GM23338 (cell line): ENCODE measurements at regions not wholly inside any gene's neighbourhood (a gene's known extent, or its start where the extent isn't known, plus 50 kb on each side); places are given as distances from the start of the nearest gene placed in this dataset.

Source experiments
- ATAC-seq: fragments of 200-7000 bp; cut with Tn5 transposase; 3 replicates; pipeline ENCODE4 v1.9.1; 2020
- DNase-seq: peaks from one replicate; pipeline ENCODE4 v3.0.0-alpha.2; 2015; ENCODE audit warnings: low spot score
- H2AFZ ChIP-seq: fragments of 200-600 bp; sonication (generic); 2 replicates; pipeline ENCODE4 v1.8.0; 2016; ENCODE audit warnings: antibody characterized with exemption, mild to moderate bottlenecking, moderate library complexity
- H3F3A ChIP-seq: fragments of 200-600 bp; sonication (generic); replicated peaks from 2 replicates; pipeline ENCODE4 v1.8.0; 2017; ENCODE audit warnings: antibody characterized with exemption, mixed run types, low read depth
- H3K27ac ChIP-seq: fragments of 200-600 bp; sonication (generic); 2 replicates; pipeline ENCODE4 v1.6.1; 2016; ENCODE audit warnings: low read depth
- H3K27me3 ChIP-seq: fragments of 200-600 bp; sonication (generic); 2 replicates; pipeline ENCODE4 v1.8.0; 2016; ENCODE audit warnings: mild to moderate bottlenecking, mixed run types, moderate library complexity; ENCODE audit not compliant: insufficient read depth
- H3K36me3 ChIP-seq: fragments of 200-600 bp; sonication (generic); 2 replicates; pipeline ENCODE4 v1.8.0; 2016; ENCODE audit warnings: mild to moderate bottlenecking; ENCODE audit not compliant: insufficient read depth
- H3K4me1 ChIP-seq: fragments of 200-600 bp; sonication (generic); 2 replicates; pipeline ENCODE4 v1.8.0; 2016; ENCODE audit warnings: mild to moderate bottlenecking, moderate library complexity; ENCODE audit not compliant: insufficient read depth
- H3K4me2 ChIP-seq: fragments of 200-600 bp; sonication (generic); 2 replicates; pipeline ENCODE4 v1.7.1; 2017; ENCODE audit warnings: mixed run types
- H3K4me3 ChIP-seq: fragments of 200-600 bp; sonication (generic); 2 replicates; pipeline ENCODE4 v1.6.1; 2016; ENCODE audit warnings: mixed run types
- H3K79me2 ChIP-seq: fragments of 200-600 bp; sonication (generic); replicated peaks from 2 replicates; pipeline ENCODE4 v1.8.0; 2017; ENCODE audit warnings: mild to moderate bottlenecking; ENCODE audit not compliant: insufficient read depth
- H3K9me2 ChIP-seq: fragments of 200-600 bp; sonication (generic); 2 replicates; pipeline ENCODE4 v1.8.0; 2017; ENCODE audit not compliant: insufficient read depth
- H4K20me1 ChIP-seq: fragments of 200-600 bp; sonication (generic); replicated peaks from 2 replicates; pipeline ENCODE4 v1.8.0; 2017; ENCODE audit warnings: mild to moderate bottlenecking; ENCODE audit not compliant: insufficient read depth
- H3K27ac Mint-ChIP-seq: 2 replicates; pipeline ENCODE4 v1.8.0; 2020; ENCODE audit warnings: inconsistent platforms, mild to moderate bottlenecking, moderate library complexity, mixed read lengths
- H3K27me3 Mint-ChIP-seq: 3 replicates; pipeline ENCODE4 v1.8.0; 2022; ENCODE audit warnings: low read depth, mild to moderate bottlenecking, moderate library complexity, mixed read lengths, inconsistent platforms; ENCODE audit not compliant: insufficient read depth, poor library complexity
- H3K36me3 Mint-ChIP-seq: 3 replicates; pipeline ENCODE4 v1.8.0; 2021; ENCODE audit warnings: low read depth, mild to moderate bottlenecking, inconsistent platforms, moderate library complexity, mixed read lengths
- H3K4me1 Mint-ChIP-seq: 3 replicates; pipeline ENCODE4 v1.8.0; 2020; ENCODE audit warnings: mild to moderate bottlenecking, inconsistent platforms, mixed read lengths
- H3K4me3 Mint-ChIP-seq: 3 replicates; pipeline ENCODE4 v1.8.0; 2021; ENCODE audit warnings: moderate library complexity, mild to moderate bottlenecking, inconsistent platforms, mixed read lengths
- H3K9me3 Mint-ChIP-seq: 3 replicates; pipeline ENCODE4 v1.8.0; 2020; ENCODE audit warnings: moderate library complexity, mild to moderate bottlenecking, inconsistent platforms, mixed read lengths
- CREB1 ChIP-seq: fragments of 250-450 bp; sonication (Bioruptor Pico); IDR thresholded peaks from 2 replicates; pipeline ENCODE4 v1.5.0; 2020; ENCODE audit warnings: low read depth, mild to moderate bottlenecking, moderate library complexity
- EZH2 ChIP-seq: fragments of 200-600 bp; sonication (generic); IDR thresholded peaks from one replicate; pipeline ENCODE4 v1.8.0; 2017; ENCODE audit warnings: antibody characterized with exemption, mild to moderate bottlenecking, low read depth; ENCODE audit not compliant: unreplicated experiment
- EZH2phosphoT487 ChIP-seq: fragments of 200-600 bp; sonication (generic); IDR thresholded peaks from one replicate; pipeline ENCODE4 v1.8.1; 2018; ENCODE audit warnings: antibody characterized with exemption; ENCODE audit not compliant: unreplicated experiment
- NANOG ChIP-seq: IDR thresholded peaks from 2 replicates; pipeline ENCODE4 v1.6.1; 2016; ENCODE audit warnings: antibody characterized with exemption, borderline replicate concordance
- ZNF114 ChIP-seq: fragments of 250-450 bp; sonication (Bioruptor Pico); IDR thresholded peaks from 2 replicates; pipeline ENCODE4 v1.5.0; 2020; ENCODE audit warnings: mild to moderate bottlenecking, moderate library complexity
- ZNF331 ChIP-seq: fragments of 250-450 bp; sonication (Bioruptor Pico); IDR thresholded peaks from 2 replicates; pipeline ENCODE4 v1.5.0; 2020; ENCODE audit warnings: low read depth, mild to moderate bottlenecking, moderate library complexity
- TF ChIP-seq, protein P1 (sequence below), 2 experiments: fragments of 200-600 bp in 1 of 2; sonication (generic) in 1 of 2; conservative IDR thresholded peaks; 2 replicates each; pipeline versions ENCODE4 v1.5.1 to v1.6.1; 2016 to 2017; ENCODE audit warnings: antibody characterized with exemption in 2 of 2, low read depth in 2 of 2, mild to moderate bottlenecking in 2 of 2, moderate library complexity in 1 of 2
- TF ChIP-seq, protein P2 (sequence below): IDR thresholded peaks from 2 replicates; pipeline ENCODE4 v1.6.1; 2016; ENCODE audit warnings: antibody characterized with exemption

DNA sequence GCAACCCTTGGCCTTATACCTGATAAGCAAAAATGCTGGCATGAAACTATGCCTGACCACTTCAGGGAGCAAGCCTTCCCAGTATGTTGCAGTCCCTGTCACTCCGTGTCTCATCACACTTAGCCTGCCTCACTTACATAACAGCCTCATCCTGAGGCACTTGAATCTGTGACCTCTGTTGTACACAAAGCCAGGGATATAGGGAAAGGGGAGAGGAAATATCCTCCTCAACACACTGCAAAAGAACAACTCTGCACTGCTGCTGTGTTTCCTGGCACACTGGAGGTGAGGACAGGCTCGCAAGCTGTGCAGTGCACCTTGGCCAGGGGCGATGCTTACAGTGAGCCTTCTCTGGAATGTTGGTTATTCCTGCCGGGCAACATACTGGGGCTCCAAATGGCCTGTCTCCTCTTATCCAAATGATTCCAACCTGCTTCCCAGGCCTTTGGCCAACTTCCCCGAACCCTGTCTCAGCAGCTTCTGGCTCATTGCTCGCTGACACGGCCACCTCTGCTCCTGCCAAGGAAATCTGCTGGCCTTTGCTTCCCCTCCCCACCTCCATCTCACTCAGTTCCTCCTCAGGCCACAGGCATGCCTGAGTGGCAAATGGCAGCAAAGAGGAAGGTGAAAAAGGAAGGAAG lies 109.2 kb downstream of the CD47 start:
- Histone ChIP-seq H3F3A (no peaks in the 10 kb centered on the region), H3K9me2 (0 out of 2 replicates have a peak, but pooled peaks cover 4% of the 10 kb centered on the region), H2AFZ (peak overlapping the region; percentile 78), H3K27ac (no peak overlapping the region), H3K4me3 (no peak overlapping the region), H3K4me2 (no peak overlapping the region), H4K20me1 (no peaks in the 10 kb centered on the region), H3K36me3 (no peaks in the 10 kb centered on the region), H3K4me1 (no peaks in the 10 kb centered on the region; the same call in 1 of the 2 replicates), H3K27me3 (no peaks in the 10 kb centered on the region), H3K79me2 (no peaks in the 10 kb centered on the region)
- Mint-ChIP-seq H3K9me3 (no peaks in the 10 kb centered on the region), H3K36me3 (no peaks in the 10 kb centered on the region), H3K27me3 (no peaks in the 10 kb centered on the region), H3K27ac (no peak overlapping the region), H3K4me1 (peaks cover 4% of the 10 kb centered on the region), H3K4me3 (no peak overlapping the region)
- TF ChIP-seq ZNF114, result no peak
- no peak for TF ChIP-seq EZH2
- TF ChIP-seq CREB1 (CRISPR knock-in tag), result no peak
- TF ChIP-seq NANOG, result no peak
- peak; percentile 34 for DNase-seq
- ATAC-seq, result peak; percentile 76

DNA sequence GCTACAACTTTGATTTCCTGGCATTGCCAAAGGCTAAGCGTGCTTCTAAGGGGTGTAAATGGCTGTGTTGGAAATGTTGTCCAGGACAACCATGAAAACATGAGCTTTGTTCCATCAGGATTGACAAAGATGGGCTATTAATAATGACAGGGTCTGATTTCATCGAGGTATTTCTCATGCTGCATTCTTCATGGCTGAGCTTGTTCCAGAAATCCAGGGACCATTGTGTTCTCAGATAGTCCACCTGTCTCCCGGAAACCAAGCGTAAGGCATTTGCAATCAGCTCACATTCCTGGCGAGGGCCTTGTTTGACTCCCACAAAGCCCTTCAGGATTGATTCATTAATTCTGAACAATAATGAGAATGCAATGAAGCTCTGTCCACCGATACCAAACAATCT lies 111.3 kb downstream of the CD47 start:
- Histone ChIP-seq H3K4me1 (no peaks in the 10 kb centered on the region; the same call in 1 of the 2 replicates), H3K9me2 (0 out of 2 replicates have a peak, but pooled peaks cover 4% of the 10 kb centered on the region), H3K27ac (no peak overlapping the region), H3K4me2 (no peak overlapping the region), H4K20me1 (no peaks in the 10 kb centered on the region), H2AFZ (no peak overlapping the region), H3K27me3 (no peaks in the 10 kb centered on the region), H3K4me3 (no peak overlapping the region), H3K79me2 (no peaks in the 10 kb centered on the region), H3F3A (no peaks in the 10 kb centered on the region), H3K36me3 (no peaks in the 10 kb centered on the region)
- DNase-seq, result no peak
- no peak for ATAC-seq
- Mint-ChIP-seq H3K27me3 (peaks cover 2% of the 10 kb centered on the region), H3K4me3 (no peak overlapping the region), H3K4me1 (peaks cover 4% of the 10 kb centered on the region), H3K27ac (no peak overlapping the region), H3K9me3 (no peaks in the 10 kb centered on the region), H3K36me3 (no peaks in the 10 kb centered on the region)
- TF ChIP-seq, protein P1, sequence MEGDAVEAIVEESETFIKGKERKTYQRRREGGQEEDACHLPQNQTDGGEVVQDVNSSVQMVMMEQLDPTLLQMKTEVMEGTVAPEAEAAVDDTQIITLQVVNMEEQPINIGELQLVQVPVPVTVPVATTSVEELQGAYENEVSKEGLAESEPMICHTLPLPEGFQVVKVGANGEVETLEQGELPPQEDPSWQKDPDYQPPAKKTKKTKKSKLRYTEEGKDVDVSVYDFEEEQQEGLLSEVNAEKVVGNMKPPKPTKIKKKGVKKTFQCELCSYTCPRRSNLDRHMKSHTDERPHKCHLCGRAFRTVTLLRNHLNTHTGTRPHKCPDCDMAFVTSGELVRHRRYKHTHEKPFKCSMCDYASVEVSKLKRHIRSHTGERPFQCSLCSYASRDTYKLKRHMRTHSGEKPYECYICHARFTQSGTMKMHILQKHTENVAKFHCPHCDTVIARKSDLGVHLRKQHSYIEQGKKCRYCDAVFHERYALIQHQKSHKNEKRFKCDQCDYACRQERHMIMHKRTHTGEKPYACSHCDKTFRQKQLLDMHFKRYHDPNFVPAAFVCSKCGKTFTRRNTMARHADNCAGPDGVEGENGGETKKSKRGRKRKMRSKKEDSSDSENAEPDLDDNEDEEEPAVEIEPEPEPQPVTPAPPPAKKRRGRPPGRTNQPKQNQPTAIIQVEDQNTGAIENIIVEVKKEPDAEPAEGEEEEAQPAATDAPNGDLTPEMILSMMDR (conservative IDR thresholded peaks at IDR 0.05; ENCODE audit: low read depth in 2 of 2), result no peak
- TF ChIP-seq, protein P2, sequence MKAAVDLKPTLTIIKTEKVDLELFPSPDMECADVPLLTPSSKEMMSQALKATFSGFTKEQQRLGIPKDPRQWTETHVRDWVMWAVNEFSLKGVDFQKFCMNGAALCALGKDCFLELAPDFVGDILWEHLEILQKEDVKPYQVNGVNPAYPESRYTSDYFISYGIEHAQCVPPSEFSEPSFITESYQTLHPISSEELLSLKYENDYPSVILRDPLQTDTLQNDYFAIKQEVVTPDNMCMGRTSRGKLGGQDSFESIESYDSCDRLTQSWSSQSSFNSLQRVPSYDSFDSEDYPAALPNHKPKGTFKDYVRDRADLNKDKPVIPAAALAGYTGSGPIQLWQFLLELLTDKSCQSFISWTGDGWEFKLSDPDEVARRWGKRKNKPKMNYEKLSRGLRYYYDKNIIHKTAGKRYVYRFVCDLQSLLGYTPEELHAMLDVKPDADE, result no peak
- TF ChIP-seq ZNF331 (CRISPR knock-in tag) (no peak), EZH2phosphoT487 (no peak), CREB1 (CRISPR knock-in tag) (no peak)
